ENCODE measurements at regions not wholly inside any gene's neighbourhood (a gene's known extent, or its start where the extent isn't known, plus 50 kb on each side); places are given as distances from the start of the nearest gene placed in this dataset.

GRCh38 chr10:132486539-132487121, 51.0 kb upstream of the INPP5A start:
- DNase-seq = no peak

- DNase-seq = no peak
Observed at GRCh38 chr10:132487241-132488135, 50.1 kb upstream of the INPP5A start.

Data from DMS153 (cell line).